HEK293 (cell line): ENCODE measurements at regions not wholly inside any gene's neighbourhood (a gene's known extent, or its start where the extent isn't known, plus 50 kb on each side); places are given as distances from the start of the nearest gene placed in this dataset.

ENCODE experiments used
- CTCF ChIA-PET: fragments of 350-600 bp; formaldehyde crosslinking; extraction: SDS; loops from one replicate; lab custom pipeline; 2021; ENCODE audit warnings: antibody characterized with exemption; lab: Yijun Ruan, JAX
- POLR2A ChIA-PET: fragments of 300-600 bp; formaldehyde crosslinking; extraction: SDS; loops from one replicate; lab custom pipeline; 2020; ENCODE audit warnings: antibody characterized with exemption, inconsistent platforms; lab: Yijun Ruan, JAX
- H3K27ac ChIP-seq: fragments of 200-500 bp; sonication (Bioruptor generic); 2 replicates; pipeline ENCODE4 v1.5.1; 2014; ENCODE audit warnings: low read depth, low read length, control low read depth, inconsistent platforms; ENCODE audit errors: extremely low read depth
- H3K36me3 ChIP-seq, 2 experiments: fragments of 200-500 bp in 1 of 2; sonication (Bioruptor generic) in 1 of 2; 1 replicate in 1 of 2; 2 replicates in 1 of 2; pipeline ENCODE4 v1.5.1; 2014 to 2017; ENCODE audit warnings: inconsistent platforms in 2 of 2, low read length in 2 of 2; ENCODE audit not compliant: control insufficient read depth in 2 of 2, insufficient read depth in 1 of 2
- H3K4me1 ChIP-seq: fragments of 200-500 bp; sonication (Bioruptor generic); 2 replicates; pipeline ENCODE4 v1.5.1; 2014; ENCODE audit warnings: mild to moderate bottlenecking, low read length, inconsistent platforms; ENCODE audit not compliant: control insufficient read depth, insufficient read depth
- H3K4me3 ChIP-seq: 2 replicates; pipeline ENCODE4 v1.5.1; 2011; ENCODE audit warnings: low read depth, mild to moderate bottlenecking, control low read depth, low read length, moderate library complexity
- H3K9me3 ChIP-seq: fragments of 200-500 bp; sonication (Bioruptor generic); 2 replicates; pipeline ENCODE4 v1.5.1; 2014; ENCODE audit warnings: low read depth, low read length, inconsistent platforms; ENCODE audit not compliant: control insufficient read depth, insufficient read depth
- HOXD13 ChIP-seq: sonication (generic); formaldehyde crosslinking; IDR thresholded peaks from 2 replicates; pipeline ENCODE4 v1.8.0; 2022; ENCODE audit warnings: missing genetic modification reagents, borderline replicate concordance
- KLF17 ChIP-seq: fragments of 450-650 bp; formaldehyde crosslinking; IDR thresholded peaks from 2 replicates; pipeline ENCODE4 v1.5.1; 2016; ENCODE audit warnings: missing biosample characterization, missing genetic modification characterization
- KLF7 ChIP-seq: fragments of 450-650 bp; formaldehyde crosslinking; IDR thresholded peaks from 2 replicates; pipeline ENCODE4 v1.5.1; 2016; ENCODE audit warnings: missing biosample characterization, missing genetic modification characterization, borderline replicate concordance
- PRDM10 ChIP-seq: fragments of 450-650 bp; formaldehyde crosslinking; IDR thresholded peaks from 2 replicates; pipeline ENCODE4 v1.5.1; 2016; ENCODE audit warnings: missing biosample characterization, missing genetic modification characterization
- PRDM4 ChIP-seq: fragments of 450-650 bp; formaldehyde crosslinking; IDR thresholded peaks from 2 replicates; pipeline ENCODE4 v1.5.1; 2017; ENCODE audit warnings: missing biosample characterization, missing genetic modification characterization
- SALL2 ChIP-seq: fragments of 450-650 bp; formaldehyde crosslinking; IDR thresholded peaks from 2 replicates; pipeline ENCODE4 v1.5.0; 2017; ENCODE audit warnings: missing biosample characterization, mild to moderate bottlenecking, missing genetic modification characterization, borderline replicate concordance
- ZBTB20 ChIP-seq: fragments of 450-650 bp; formaldehyde crosslinking; IDR thresholded peaks from 2 replicates; pipeline ENCODE4 v1.5.1; 2016; ENCODE audit warnings: missing biosample characterization, missing genetic modification characterization
- ZFHX2 ChIP-seq: fragments of 450-650 bp; formaldehyde crosslinking; conservative IDR thresholded peaks from 2 replicates; pipeline ENCODE4 v1.5.1; 2016; ENCODE audit warnings: missing biosample characterization, missing genetic modification characterization
- ZNF138 ChIP-seq: fragments of 450-650 bp; formaldehyde crosslinking; IDR thresholded peaks from 2 replicates; pipeline ENCODE4 v1.5.1; 2016; ENCODE audit warnings: missing biosample characterization, missing genetic modification characterization, borderline replicate concordance
- ZNF211 ChIP-seq: fragments of 450-650 bp; formaldehyde crosslinking; IDR thresholded peaks from 2 replicates; pipeline ENCODE4 v1.5.1; 2016; ENCODE audit warnings: low read depth, missing biosample characterization, missing genetic modification characterization
- ZNF266 ChIP-seq: fragments of 450-650 bp; formaldehyde crosslinking; IDR thresholded peaks from 2 replicates; pipeline ENCODE4 v1.5.1; 2016; ENCODE audit warnings: missing biosample characterization, missing genetic modification characterization, low read depth
- ZNF292 ChIP-seq: fragments of 450-650 bp; formaldehyde crosslinking; IDR thresholded peaks from 2 replicates; pipeline ENCODE4 v1.5.1; 2016; ENCODE audit warnings: low read depth, missing biosample characterization, missing genetic modification characterization, borderline replicate concordance
- ZNF311 ChIP-seq: fragments of 450-650 bp; formaldehyde crosslinking; IDR thresholded peaks from 2 replicates; pipeline ENCODE4 v1.5.1; 2017; ENCODE audit warnings: missing biosample characterization, missing genetic modification characterization, borderline replicate concordance
- ZNF561 ChIP-seq: fragments of 450-650 bp; IDR thresholded peaks from 2 replicates; pipeline ENCODE4 v1.5.1; 2018; ENCODE audit warnings: missing biosample characterization, missing genetic modification characterization, borderline replicate concordance
- ZNF571 ChIP-seq: fragments of 450-650 bp; formaldehyde crosslinking; IDR thresholded peaks from 2 replicates; pipeline ENCODE4 v1.5.0; 2017; ENCODE audit warnings: missing biosample characterization, missing genetic modification characterization
- ZNF629 ChIP-seq: fragments of 450-650 bp; formaldehyde crosslinking; IDR thresholded peaks from 2 replicates; pipeline ENCODE4 v1.5.1; 2017; ENCODE audit warnings: missing biosample characterization, missing genetic modification characterization
- ZNF645 ChIP-seq: fragments of 450-650 bp; formaldehyde crosslinking; IDR thresholded peaks from 2 replicates; pipeline ENCODE4; 2016; ENCODE audit warnings: missing biosample characterization, missing genetic modification characterization
- ZNF664 ChIP-seq: fragments of 450-650 bp; formaldehyde crosslinking; IDR thresholded peaks from 2 replicates; pipeline ENCODE4 v1.5.1; 2016; ENCODE audit warnings: missing biosample characterization, missing genetic modification characterization
- ZNF777 ChIP-seq: fragments of 450-650 bp; formaldehyde crosslinking; IDR thresholded peaks from 2 replicates; pipeline ENCODE4 v1.5.1; 2017; ENCODE audit warnings: missing biosample characterization, missing genetic modification characterization, borderline replicate concordance
- ZNF837 ChIP-seq: fragments of 450-650 bp; formaldehyde crosslinking; IDR thresholded peaks from 2 replicates; pipeline ENCODE4 v1.5.1; 2016; ENCODE audit warnings: missing biosample characterization, missing genetic modification characterization
- ZSCAN30 ChIP-seq: fragments of 450-650 bp; IDR thresholded peaks from 2 replicates; pipeline ENCODE4 v1.5.1; 2018; ENCODE audit warnings: missing biosample characterization, mild to moderate bottlenecking, missing genetic modification characterization, moderate library complexity

- no peak for TF ChIP-seq ZNF266 (tag by site-specific recombination)
- no peak for TF ChIP-seq ZNF664 (tag by site-specific recombination)
- TF ChIP-seq ZNF311 (tag by site-specific recombination), result no peak
- no peak for TF ChIP-seq SALL2 (tag by site-specific recombination)
- TF ChIP-seq ZSCAN30 (tag by site-specific recombination), result no peak
These were observed 487.7 kb upstream of the HS3ST5 start (continued) for GRCh38 chr6:114830515-114830914.

GRCh38 chr6:114827135-114827534, 484.3 kb upstream of the HS3ST5 start:
- Histone ChIP-seq H3K4me1 (no peaks in the 10 kb centered on the region), H3K9me3 (no peaks in the 10 kb centered on the region), H3K36me3 (no peaks in the 10 kb centered on the region), H3K27ac (no peak overlapping the region), H3K4me3 (no peak overlapping the region)
- no peak for TF ChIP-seq ZFHX2 (tag by site-specific recombination)
- TF ChIP-seq ZNF561 (tag by site-specific recombination), result no peak
- TF ChIP-seq HOXD13 (CRISPR knock-in tag), result no peak
- TF ChIP-seq ZNF629 (tag by site-specific recombination), result no peak
- no peak for TF ChIP-seq ZNF571
- no peak for TF ChIP-seq ZNF211 (tag by site-specific recombination)
- TF ChIP-seq ZNF664 (tag by site-specific recombination), result no peak
- no peak for TF ChIP-seq ZNF292
- TF ChIP-seq ZNF777 (tag by site-specific recombination), result no peak
- TF ChIP-seq ZNF138 (tag by site-specific recombination), result no peak
- no peak for TF ChIP-seq ZNF837
- no peak for TF ChIP-seq PRDM4
- no peak for TF ChIP-seq ZBTB20 (tag by site-specific recombination)
- TF ChIP-seq KLF17, result no peak
- no peak for TF ChIP-seq ZNF645
- no peak for TF ChIP-seq KLF7 (tag by site-specific recombination)
- TF ChIP-seq PRDM10 (tag by site-specific recombination), result no peak
- ChIA-PET CTCF (no interaction called here), POLR2A (no interaction called here)
